ENCODE measurements at regions not wholly inside any gene's neighbourhood (a gene's known extent, or its start where the extent isn't known, plus 50 kb on each side); places are given as distances from the start of the nearest gene placed in this dataset.

DNA sequence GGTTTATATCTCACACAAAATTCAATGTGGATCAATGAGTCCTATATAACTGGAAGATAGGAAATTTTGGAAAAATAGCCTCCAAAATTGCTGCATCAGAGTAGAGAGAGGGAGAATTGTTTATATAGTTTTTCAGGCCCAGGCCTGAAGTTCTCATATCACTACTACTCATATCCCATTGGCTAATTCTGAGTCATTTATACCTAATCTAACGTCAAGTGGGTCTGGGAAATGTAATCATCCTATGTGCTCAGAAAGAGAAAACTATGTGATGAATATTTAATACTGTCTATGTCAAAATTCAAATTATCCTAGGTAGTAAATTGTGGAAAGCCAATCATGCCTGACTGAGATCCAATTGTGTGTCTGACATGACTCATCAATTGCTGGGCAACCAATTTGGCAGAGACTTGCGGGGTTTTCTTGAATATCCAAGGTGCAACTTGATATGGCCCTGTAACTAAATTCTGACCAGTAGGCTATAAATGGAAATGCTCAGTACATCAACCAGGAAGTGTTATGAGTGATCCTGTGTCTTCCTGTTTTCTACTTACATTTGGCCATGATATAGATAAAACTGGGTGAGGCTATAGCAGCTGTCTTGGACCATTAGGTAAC lies 744.4 kb downstream of the KCNJ3 start:
- no peaks in the 10 kb centered on the region for H3K9me3 ChIP-seq
- H3K27me3 ChIP-seq (replicated peaks; ENCODE audit: control insufficient read depth, insufficient read depth, low read length) = no peaks in the 10 kb centered on the region
- no peak overlapping the region for H3K27ac Mint-ChIP-seq (ENCODE audit: unreplicated experiment)
- H3K4me3 Mint-ChIP-seq (ENCODE audit: unreplicated experiment) = no peak overlapping the region
- TF ChIP-seq, protein P1, sequence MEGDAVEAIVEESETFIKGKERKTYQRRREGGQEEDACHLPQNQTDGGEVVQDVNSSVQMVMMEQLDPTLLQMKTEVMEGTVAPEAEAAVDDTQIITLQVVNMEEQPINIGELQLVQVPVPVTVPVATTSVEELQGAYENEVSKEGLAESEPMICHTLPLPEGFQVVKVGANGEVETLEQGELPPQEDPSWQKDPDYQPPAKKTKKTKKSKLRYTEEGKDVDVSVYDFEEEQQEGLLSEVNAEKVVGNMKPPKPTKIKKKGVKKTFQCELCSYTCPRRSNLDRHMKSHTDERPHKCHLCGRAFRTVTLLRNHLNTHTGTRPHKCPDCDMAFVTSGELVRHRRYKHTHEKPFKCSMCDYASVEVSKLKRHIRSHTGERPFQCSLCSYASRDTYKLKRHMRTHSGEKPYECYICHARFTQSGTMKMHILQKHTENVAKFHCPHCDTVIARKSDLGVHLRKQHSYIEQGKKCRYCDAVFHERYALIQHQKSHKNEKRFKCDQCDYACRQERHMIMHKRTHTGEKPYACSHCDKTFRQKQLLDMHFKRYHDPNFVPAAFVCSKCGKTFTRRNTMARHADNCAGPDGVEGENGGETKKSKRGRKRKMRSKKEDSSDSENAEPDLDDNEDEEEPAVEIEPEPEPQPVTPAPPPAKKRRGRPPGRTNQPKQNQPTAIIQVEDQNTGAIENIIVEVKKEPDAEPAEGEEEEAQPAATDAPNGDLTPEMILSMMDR (IDR thresholded peaks at IDR 0.05; ENCODE audit: insufficient read depth in 1 of 2, low read depth in 1 of 2, low read length in 1 of 2, severe bottlenecking in 1 of 2, unreplicated experiment in 1 of 2) = no peak
- no peaks in the 10 kb centered on the region for H3K27me3 Mint-ChIP-seq (ENCODE audit: insufficient read depth, unreplicated experiment)
- ChIA-PET POLR2A (no interaction called here), CTCF (no interaction called here)
- no peaks in the 10 kb centered on the region for H3K4me1 ChIP-seq
- no peaks in the 10 kb centered on the region for H3K36me3 ChIP-seq (ENCODE audit: control insufficient read depth, insufficient read depth, low read length)
- DNase-seq = no peak
- intact Hi-C loops (cut with micrococcal nuclease; ENCODE audit: unreplicated experiment) = no loop called here
- BruUV-seq (replicated peaks) = no TSS peak
- no peaks in the 10 kb centered on the region for H3K4me1 Mint-ChIP-seq (ENCODE audit: low read depth, unreplicated experiment)
- no peak overlapping the region for H3K4me3 ChIP-seq (ENCODE audit: low read depth, low read length)
- H3K9me3 Mint-ChIP-seq (ENCODE audit: unreplicated experiment) = no peaks in the 10 kb centered on the region
- no peaks in the 10 kb centered on the region for H3K36me3 Mint-ChIP-seq (ENCODE audit: insufficient read depth, unreplicated experiment)

GRCh38 chr2:155442088-155442487 lies 743.6 kb downstream of the KCNJ3 start:
- Mint-ChIP-seq H3K4me3 (ENCODE audit: unreplicated experiment) (no peak overlapping the region), H3K36me3 (ENCODE audit: insufficient read depth, unreplicated experiment) (no peaks in the 10 kb centered on the region), H3K27ac (ENCODE audit: unreplicated experiment) (no peak overlapping the region), H3K4me1 (ENCODE audit: low read depth, unreplicated experiment) (no peaks in the 10 kb centered on the region), H3K9me3 (ENCODE audit: unreplicated experiment) (no peaks in the 10 kb centered on the region), H3K27me3 (ENCODE audit: insufficient read depth, unreplicated experiment) (no peaks in the 10 kb centered on the region)
- BruUV-seq (replicated peaks) = no TSS peak
- H3K27me3 ChIP-seq (replicated peaks; ENCODE audit: control insufficient read depth, insufficient read depth, low read length) = no peaks in the 10 kb centered on the region
- H3K36me3 ChIP-seq (ENCODE audit: control insufficient read depth, insufficient read depth, low read length) = no peaks in the 10 kb centered on the region
- CTCF ChIA-PET = no interaction called here
- TF ChIP-seq, protein P1 (IDR thresholded peaks at IDR 0.05; ENCODE audit: insufficient read depth in 1 of 2, low read depth in 1 of 2, low read length in 1 of 2, severe bottlenecking in 1 of 2, unreplicated experiment in 1 of 2) = no peak
- H3K4me3 ChIP-seq (ENCODE audit: low read depth, low read length) = no peak overlapping the region
- no peaks in the 10 kb centered on the region for H3K9me3 ChIP-seq
- POLR2A ChIA-PET = no interaction called here
- DNase-seq = no peak
- intact Hi-C loops (cut with micrococcal nuclease; ENCODE audit: unreplicated experiment) = no loop called here
- H3K4me1 ChIP-seq = no peaks in the 10 kb centered on the region

GRCh38 chr2:155431004-155431507 lies 732.6 kb downstream of the KCNJ3 start:
- H3K9me3 Mint-ChIP-seq (ENCODE audit: unreplicated experiment) = no peaks in the 10 kb centered on the region

More at GRCh38 chr2:155431004-155431507, 732.6 kb downstream of the KCNJ3 start:
- no peaks in the 10 kb centered on the region for H3K9me3 ChIP-seq
- Mint-ChIP-seq H3K27me3 (ENCODE audit: insufficient read depth, unreplicated experiment) (no peaks in the 10 kb centered on the region), H3K36me3 (ENCODE audit: insufficient read depth, unreplicated experiment) (no peaks in the 10 kb centered on the region), H3K4me3 (ENCODE audit: unreplicated experiment) (no peak overlapping the region), H3K4me1 (ENCODE audit: low read depth, unreplicated experiment) (no peaks in the 10 kb centered on the region), H3K27ac (ENCODE audit: unreplicated experiment) (no peak overlapping the region)
- no peaks in the 10 kb centered on the region for H3K4me1 ChIP-seq
- no TSS peak for BruUV-seq (replicated peaks)
- TF ChIP-seq, protein P1 (IDR thresholded peaks at IDR 0.05; ENCODE audit: insufficient read depth in 1 of 2, low read depth in 1 of 2, low read length in 1 of 2, severe bottlenecking in 1 of 2, unreplicated experiment in 1 of 2) = no peak
- H3K36me3 ChIP-seq (ENCODE audit: control insufficient read depth, insufficient read depth, low read length) = no peaks in the 10 kb centered on the region
- intact Hi-C loops (cut with micrococcal nuclease; ENCODE audit: unreplicated experiment) = no loop called here
- no peaks in the 10 kb centered on the region for H3K27me3 ChIP-seq (replicated peaks; ENCODE audit: control insufficient read depth, insufficient read depth, low read length)
- ChIA-PET CTCF (no interaction called here), POLR2A (no interaction called here)
- no peak overlapping the region for H3K4me3 ChIP-seq (ENCODE audit: low read depth, low read length)
- DNase-seq = no peak

Data from Caco-2 (cell line).